GM12873 (cell line): ENCODE measurements at regions not wholly inside any gene's neighbourhood (a gene's known extent, or its start where the extent isn't known, plus 50 kb on each side); places are given as distances from the start of the nearest gene placed in this dataset.

Experiments
- CTCF ChIP-seq: IDR thresholded peaks from 2 replicates; pipeline ENCODE4 v1.5.1; 2012; ENCODE audit warnings: low read depth, mild to moderate bottlenecking, moderate library complexity, low read length, control low read depth; ENCODE audit not compliant: insufficient read depth; ENCODE audit errors: missing control alignments

GRCh38 chr3:117235304-117235703 lies 525.7 kb downstream of the TUSC7 start:
- TF ChIP-seq CTCF, result no peak

DNA sequence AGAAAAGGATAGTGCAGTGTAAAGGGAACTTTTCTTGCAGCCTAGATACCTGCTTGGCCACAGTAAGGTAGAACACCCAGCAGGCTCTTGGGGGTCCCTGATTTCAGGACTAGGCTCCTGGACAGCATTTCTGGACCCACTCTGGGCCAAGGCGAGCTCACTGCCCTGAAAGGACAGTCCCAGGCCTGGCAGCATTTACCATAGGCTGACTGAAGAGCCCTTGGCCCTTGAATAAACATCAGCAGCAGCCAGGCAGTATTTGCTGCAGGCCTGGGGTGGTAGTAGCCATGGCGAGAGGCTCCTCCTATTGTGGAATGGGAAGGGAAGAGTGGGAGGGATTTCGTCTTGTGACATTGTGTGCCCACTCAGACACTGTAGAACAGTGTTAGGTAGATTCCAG lies 529.2 kb downstream of the TUSC7 start:
- TF ChIP-seq CTCF, result no peak

DNA sequence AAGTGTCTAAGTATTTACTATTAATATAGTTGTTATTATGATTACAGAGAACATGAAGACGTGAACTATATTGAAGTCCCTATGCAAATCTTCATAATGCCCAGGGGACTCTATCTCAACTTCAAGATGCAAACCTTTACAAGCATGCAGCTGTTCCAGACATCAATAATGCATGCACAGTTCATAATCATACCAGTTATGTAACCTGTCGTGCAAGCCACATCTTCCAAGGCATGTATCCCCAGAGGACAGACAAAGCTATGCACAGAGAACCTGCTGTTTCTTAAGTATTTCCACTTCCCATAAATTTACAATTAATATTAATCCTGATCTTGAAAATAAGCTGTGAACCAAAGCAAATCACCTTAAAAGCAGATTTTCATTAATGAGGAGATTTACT lies 534.1 kb downstream of the TUSC7 start:
- TF ChIP-seq CTCF, result no peak

DNA sequence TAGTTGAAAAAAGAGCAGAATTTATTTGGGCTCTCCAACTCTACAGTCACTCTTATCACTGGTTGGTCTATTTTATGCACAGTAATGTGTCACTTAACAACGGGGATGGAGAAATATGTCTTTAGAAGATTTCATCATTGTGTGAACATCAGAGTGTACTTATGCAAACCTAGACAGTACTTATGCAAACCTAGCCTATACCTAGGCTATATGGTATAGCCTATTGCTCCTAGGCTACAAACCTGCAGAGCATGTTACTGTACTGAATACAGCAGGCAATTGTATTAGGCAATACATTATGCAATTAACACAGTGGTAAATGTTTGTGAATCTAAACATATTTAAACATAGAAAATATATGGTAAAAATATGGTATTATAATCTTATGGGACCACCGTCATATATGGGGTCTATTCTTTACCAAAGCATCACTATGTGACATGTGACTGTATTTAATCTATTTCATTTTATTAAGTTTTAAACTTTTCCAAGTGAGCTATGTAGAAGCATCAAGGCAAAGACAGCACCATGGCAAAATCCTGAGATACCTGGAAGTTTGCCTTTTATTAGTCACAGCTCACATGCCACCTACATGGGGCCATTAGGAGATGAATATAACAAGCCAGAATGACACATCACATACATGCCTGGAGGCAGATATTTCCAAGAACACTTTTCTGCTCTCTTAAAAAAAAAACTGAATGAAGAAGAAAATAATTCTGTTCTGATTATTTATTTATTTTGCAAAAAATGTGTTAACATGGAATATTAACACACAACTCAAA lies 537.4 kb downstream of the TUSC7 start:
- no peak for TF ChIP-seq CTCF

DNA sequence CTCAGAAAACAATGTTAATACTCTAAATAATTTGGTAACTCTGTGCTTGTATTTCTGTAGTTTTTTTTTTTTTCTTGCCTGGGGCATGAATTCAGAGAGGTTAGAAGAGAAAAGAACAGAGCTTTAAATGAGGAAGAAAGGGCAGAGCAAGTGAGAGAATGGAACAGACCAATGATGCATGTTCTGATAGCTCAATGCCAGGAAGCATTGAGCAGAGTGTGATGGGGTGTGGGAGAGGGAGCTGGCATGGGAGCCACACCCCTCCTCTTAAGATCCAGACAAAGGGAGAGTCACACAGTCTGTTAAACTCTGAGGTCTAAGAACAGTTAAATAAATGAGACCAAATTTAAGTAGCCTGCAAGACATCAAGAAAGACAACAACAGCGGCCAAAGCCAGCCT lies 538.6 kb downstream of the TUSC7 start:
- no peak for TF ChIP-seq CTCF

GRCh38 chr3:117252208-117252607 lies 542.6 kb downstream of the TUSC7 start:
- no peak for TF ChIP-seq CTCF

GRCh38 chr3:117252651-117253050 lies 543.1 kb downstream of the TUSC7 start:
- no peak for TF ChIP-seq CTCF

GRCh38 chr3:117253636-117254035 lies 544.1 kb downstream of the TUSC7 start:
- TF ChIP-seq CTCF, result no peak
